ENCODE measurements at regions not wholly inside any gene's neighbourhood (a gene's known extent, or its start where the extent isn't known, plus 50 kb on each side); places are given as distances from the start of the nearest gene placed in this dataset.

DNA sequence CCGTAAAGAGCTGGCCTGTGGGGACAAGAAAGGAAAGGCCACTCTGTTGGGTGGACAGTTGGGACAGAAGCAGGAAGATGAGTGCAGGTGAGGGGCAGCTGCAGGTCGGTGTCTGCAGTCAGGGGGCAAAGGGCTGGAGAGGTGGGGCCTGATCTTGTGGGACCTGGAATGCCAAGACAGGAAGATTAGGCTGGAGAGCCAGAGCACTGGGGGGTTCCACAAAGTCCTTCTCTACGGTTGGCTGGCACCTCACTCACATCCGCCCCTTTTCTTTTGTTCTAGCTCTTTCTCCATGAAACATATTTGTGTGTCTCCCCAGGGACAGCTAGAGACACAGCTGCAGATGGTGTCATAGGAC lies 404.1 kb downstream of the PTPRU start:
- no peaks in the 10 kb centered on the region for H3K4me1 Mint-ChIP-seq
- H3K36me3 Mint-ChIP-seq: no peaks in the 10 kb centered on the region
- H3K27me3 Mint-ChIP-seq: peaks cover 1% of the 10 kb centered on the region
- no peak overlapping the region for H3K4me3 Mint-ChIP-seq
- H3K27ac Mint-ChIP-seq: no peak overlapping the region
- H3K9me3 Mint-ChIP-seq: no peaks in the 10 kb centered on the region

DNA sequence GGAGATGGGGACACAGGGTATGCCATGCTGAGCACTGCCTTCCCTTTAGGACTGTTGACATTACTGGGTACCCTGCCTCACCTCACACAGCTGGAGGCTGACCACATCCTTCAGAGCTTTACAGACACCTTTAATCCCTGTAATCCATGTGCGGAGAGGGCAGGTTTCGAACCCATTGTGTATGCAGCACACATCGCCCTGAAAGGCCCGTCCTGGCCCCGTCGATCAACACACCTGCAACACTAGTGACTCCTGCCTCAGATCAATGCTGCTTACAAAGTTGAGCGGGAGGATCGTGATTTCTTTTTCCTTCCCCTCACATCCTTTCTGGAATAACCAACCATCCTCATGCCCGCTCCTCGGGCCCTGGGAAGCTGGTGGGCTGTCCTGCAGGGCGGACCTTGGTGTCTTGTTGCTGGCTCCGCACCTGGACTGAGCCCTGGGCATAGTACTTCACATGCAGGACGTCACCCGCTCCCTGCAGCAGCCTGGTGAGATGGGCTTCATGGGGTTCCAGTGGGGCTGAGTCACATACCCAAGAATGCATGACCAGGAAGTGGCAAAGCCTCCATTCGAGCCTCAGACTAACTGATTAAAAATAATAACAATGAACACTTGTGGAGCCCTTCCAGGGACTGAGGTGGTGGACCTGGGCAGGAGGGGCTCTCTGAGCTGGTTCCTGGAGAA lies 403.6 kb downstream of the PTPRU start:
- Mint-ChIP-seq H3K27me3 (peaks cover 1% of the 10 kb centered on the region), H3K4me3 (no peak overlapping the region), H3K27ac (no peak overlapping the region), H3K36me3 (no peaks in the 10 kb centered on the region), H3K4me1 (no peaks in the 10 kb centered on the region), H3K9me3 (no peaks in the 10 kb centered on the region)

DNA sequence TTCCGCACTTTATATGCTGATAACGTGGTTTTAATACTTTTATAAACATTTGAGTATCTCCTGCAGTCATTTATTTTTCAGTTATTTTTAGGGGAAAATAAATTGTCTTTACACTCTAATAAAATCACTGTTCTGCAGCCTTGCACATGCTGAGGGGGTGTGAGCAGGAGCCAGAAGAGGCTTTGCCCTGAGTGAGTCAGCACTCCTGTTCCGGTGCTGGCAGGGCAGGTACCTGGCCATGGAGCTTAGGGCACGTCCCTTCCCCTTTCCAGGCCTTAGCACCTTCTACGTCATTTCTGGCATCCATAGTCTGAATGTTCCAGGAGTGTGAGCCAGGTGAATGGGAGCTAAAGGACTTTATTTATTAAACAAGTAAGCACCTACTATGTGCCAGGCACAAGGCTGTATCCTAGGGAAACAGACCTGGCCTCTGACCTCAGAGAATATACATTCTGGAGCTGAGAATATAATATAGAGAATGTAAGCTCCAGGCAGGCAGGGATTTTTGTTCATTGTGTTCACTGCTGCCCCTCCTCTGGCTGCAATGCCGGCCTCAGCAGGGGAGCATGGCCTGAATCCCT lies 402.9 kb downstream of the PTPRU start:
- no peaks in the 10 kb centered on the region for H3K36me3 Mint-ChIP-seq

DNA sequence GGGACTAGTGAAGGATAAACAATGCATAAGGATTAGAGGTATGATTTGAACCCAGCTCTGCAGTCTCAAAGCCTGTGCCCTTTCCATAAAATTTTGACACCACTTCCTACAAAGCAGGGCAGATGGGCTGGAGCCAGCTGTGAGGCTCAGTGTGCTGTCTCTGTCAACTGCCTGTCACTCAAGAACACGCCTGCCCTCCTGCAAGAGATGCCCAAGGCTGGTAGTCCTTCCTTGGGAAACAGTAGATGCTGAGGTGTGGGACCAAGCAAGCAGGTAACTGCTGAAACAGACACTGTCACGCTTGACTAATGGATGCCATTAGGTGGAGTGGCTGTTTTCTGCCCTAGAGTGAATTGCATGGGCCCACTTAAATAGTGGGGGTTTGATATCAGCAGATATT lies 402.0 kb downstream of the PTPRU start:
- Mint-ChIP-seq H3K36me3 (no peaks in the 10 kb centered on the region), H3K9me3 (no peaks in the 10 kb centered on the region)

More for the DNA sequence above, 402.9 kb downstream of the PTPRU start:
- Mint-ChIP-seq H3K27ac (no peak overlapping the region), H3K27me3 (peaks cover 1% of the 10 kb centered on the region), H3K4me3 (no peak overlapping the region), H3K4me1 (no peaks in the 10 kb centered on the region), H3K9me3 (no peaks in the 10 kb centered on the region)

DNA sequence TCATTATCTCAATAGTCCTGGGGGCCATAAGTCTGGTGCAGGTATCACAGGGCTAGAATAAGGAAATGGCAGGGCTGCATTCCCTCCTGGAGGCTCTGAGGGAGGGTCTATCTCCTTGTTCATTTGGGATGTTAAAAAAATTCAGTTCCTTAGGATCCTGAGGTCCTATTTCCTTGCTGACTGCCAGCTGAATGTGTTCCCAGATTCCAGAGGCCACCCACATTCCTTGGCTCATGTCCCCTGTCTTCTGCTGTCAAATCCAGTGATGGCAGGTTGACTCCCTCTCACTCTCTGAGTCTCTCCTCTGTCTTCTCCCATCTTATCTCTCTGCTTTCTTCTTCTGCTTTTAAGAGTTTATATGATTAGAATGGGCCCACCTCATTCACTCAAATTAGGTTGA lies 400.6 kb downstream of the PTPRU start:
- Mint-ChIP-seq H3K27me3 (peaks cover 3% of the 10 kb centered on the region), H3K9me3 (no peaks in the 10 kb centered on the region), H3K27ac (no peak overlapping the region), H3K4me1 (no peaks in the 10 kb centered on the region), H3K4me3 (no peak overlapping the region), H3K36me3 (no peaks in the 10 kb centered on the region)

More for the DNA sequence above, 402.0 kb downstream of the PTPRU start:
- Mint-ChIP-seq H3K4me1 (no peaks in the 10 kb centered on the region), H3K27me3 (peaks cover 3% of the 10 kb centered on the region), H3K4me3 (no peak overlapping the region), H3K27ac (no peak overlapping the region)

DNA sequence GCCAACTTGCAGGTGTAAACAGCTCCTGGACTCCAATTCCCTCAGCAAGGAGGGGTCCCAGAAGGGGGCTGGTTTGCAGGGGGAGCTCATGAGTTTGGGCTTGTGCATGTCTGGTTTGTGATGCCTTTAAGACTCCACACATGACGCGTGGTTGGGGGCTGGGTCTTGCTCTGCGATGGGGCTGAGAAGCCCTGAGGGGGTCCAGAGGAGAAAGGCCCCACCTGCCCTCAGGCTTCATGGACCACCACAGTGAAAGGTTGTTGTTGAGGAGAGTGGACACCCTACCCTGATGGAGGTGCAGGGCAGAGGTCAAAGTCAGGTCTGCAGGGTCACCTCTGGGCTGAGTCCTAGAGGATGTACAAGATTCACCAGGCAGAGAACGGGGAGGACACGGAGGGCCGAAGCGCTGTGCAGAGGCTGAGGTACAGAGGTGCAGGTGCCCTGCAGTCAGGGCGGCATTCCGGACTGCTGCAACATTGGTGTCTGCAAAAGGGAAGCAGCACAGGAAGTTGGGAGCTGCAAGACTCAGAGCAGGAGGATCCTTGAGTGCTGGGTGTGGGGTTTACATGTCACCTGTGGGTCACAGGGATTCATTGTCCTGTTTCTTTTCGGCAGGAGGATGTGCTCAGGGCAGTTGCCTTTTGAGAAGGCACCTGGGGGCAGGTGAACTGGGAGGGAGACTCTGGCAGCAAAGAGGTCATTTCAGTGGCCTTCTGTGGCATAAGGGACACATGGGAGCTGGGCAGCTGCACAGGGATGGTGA lies 399.4 kb downstream of the PTPRU start:
- H3K27ac Mint-ChIP-seq: no peak overlapping the region
- no peaks in the 10 kb centered on the region for H3K4me1 Mint-ChIP-seq
- no peaks in the 10 kb centered on the region for H3K9me3 Mint-ChIP-seq
- H3K36me3 Mint-ChIP-seq: no peaks in the 10 kb centered on the region
- no peak overlapping the region for H3K4me3 Mint-ChIP-seq
- H3K27me3 Mint-ChIP-seq: peaks cover 6% of the 10 kb centered on the region

DNA sequence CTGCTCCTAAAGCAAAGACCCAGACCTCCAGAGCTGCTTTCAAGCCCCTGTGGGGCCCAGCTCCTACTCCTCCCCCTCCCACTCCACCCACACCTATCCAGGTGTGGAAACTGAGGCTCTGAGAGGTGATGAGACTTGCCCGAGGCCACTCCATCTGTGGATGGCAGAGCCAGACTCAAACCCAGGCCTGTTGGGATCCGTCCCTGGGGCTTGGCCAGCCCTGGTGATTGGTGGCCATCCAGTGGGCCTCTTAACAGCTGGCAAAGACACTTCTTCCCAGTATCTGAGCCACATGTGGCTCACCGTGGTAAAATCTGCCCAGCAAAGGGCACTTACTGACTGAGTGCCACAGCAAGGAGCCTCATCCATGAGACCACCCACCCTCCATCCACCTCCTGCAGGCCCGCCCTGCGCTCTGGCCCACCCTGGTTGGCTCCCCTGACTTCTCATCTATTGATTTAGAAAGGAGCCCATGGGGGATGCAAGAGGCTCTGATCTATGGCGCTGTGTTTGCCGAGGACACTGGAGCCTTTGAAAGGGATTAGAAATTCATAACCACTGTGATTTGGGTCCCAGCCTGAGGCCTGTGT lies 398.5 kb downstream of the PTPRU start:
- H3K4me3 Mint-ChIP-seq: no peak overlapping the region
- H3K27ac Mint-ChIP-seq: no peak overlapping the region
- H3K9me3 Mint-ChIP-seq: no peaks in the 10 kb centered on the region
- H3K36me3 Mint-ChIP-seq: no peaks in the 10 kb centered on the region
- H3K27me3 Mint-ChIP-seq: peaks cover 6% of the 10 kb centered on the region
- no peaks in the 10 kb centered on the region for H3K4me1 Mint-ChIP-seq

DNA sequence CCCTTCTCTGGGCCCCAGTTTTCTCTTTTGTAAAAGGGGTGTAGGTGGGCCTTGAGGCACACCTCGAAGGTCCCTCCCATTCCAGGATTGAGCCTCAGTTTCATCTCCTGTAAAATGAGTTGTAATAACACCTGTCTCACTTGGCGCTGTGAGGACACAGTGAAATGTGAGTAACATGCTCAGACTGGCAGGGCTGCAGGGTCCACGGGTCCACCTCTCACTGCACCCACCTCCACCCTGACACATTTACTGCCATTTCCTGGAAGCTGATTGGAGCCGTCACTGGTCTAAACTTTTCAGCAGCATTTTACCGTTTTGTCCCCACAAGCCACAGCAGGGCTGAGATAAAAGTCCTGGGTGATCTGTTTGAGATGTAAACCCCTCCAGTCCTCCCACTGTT lies 398.0 kb downstream of the PTPRU start:
- Mint-ChIP-seq H3K4me3 (no peak overlapping the region), H3K27me3 (peaks cover 6% of the 10 kb centered on the region), H3K36me3 (no peaks in the 10 kb centered on the region), H3K4me1 (no peaks in the 10 kb centered on the region), H3K27ac (no peak overlapping the region), H3K9me3 (no peaks in the 10 kb centered on the region)

DNA sequence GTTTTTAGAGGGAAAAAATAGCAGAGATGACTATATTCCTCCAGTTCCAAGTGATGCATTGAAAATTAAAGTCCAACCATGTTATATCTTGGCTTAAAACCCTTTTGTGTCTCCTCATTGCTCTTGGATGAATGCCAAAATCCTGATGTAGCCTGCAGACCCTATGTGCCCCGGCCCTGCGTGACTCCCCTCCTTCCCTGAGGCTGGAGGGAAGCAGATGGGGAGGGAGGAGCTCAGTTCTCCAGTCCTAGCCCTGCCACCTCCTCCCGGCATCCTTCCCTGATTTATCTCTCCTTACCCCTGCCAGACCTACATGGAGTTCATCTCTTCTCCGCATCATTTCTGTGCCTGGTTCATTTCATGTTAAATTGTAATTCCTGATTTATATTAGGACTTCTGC lies 397.4 kb downstream of the PTPRU start:
- H3K4me1 Mint-ChIP-seq: no peaks in the 10 kb centered on the region

DNA sequence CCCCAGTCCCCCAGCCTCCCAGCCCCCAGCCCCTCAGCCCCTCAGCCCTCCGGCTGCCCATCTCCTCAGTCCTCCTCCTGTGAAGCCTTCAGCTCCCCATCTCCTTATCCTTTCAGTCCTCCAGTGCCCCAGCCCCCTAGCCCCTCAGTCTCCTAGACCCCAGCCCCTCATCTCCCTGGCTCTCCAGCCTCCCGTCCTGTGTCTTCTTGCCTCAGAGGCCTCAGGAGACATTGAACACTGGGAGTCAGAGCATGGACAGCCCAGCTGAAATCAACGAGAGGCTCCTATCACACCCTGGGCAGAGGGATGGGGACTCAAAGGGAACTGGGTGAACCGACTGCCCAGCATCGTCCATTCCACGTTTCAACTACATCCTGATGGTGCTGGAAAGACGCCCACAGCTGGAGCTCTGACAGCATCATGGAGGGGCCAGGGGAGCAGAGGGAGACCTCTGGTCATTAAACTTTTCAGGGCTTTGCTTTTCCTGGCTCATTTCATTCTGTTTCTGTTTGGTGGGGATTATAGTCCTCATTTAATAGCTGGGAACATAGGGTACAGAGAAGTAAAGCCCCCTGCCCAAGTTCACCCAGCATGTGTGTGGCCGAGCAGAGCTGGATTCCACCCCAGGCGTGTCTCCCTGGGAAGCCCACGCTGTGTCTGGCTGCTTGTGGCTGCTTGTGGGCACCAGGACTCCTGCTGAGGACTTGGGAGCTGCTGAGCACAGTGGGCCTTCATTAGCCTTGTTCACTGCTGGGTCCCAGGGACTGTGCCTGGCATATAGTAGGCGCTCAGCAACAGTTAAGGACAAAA lies 396.7 kb downstream of the PTPRU start:
- Mint-ChIP-seq H3K27me3 (peaks cover 6% of the 10 kb centered on the region), H3K27ac (no peak overlapping the region), H3K4me1 (no peaks in the 10 kb centered on the region), H3K9me3 (no peaks in the 10 kb centered on the region), H3K4me3 (no peak overlapping the region), H3K36me3 (no peaks in the 10 kb centered on the region)

More for the DNA sequence above, 397.4 kb downstream of the PTPRU start:
- Mint-ChIP-seq H3K9me3 (no peaks in the 10 kb centered on the region), H3K4me3 (no peak overlapping the region), H3K27me3 (peaks cover 6% of the 10 kb centered on the region), H3K27ac (no peak overlapping the region), H3K36me3 (no peaks in the 10 kb centered on the region)

DNA sequence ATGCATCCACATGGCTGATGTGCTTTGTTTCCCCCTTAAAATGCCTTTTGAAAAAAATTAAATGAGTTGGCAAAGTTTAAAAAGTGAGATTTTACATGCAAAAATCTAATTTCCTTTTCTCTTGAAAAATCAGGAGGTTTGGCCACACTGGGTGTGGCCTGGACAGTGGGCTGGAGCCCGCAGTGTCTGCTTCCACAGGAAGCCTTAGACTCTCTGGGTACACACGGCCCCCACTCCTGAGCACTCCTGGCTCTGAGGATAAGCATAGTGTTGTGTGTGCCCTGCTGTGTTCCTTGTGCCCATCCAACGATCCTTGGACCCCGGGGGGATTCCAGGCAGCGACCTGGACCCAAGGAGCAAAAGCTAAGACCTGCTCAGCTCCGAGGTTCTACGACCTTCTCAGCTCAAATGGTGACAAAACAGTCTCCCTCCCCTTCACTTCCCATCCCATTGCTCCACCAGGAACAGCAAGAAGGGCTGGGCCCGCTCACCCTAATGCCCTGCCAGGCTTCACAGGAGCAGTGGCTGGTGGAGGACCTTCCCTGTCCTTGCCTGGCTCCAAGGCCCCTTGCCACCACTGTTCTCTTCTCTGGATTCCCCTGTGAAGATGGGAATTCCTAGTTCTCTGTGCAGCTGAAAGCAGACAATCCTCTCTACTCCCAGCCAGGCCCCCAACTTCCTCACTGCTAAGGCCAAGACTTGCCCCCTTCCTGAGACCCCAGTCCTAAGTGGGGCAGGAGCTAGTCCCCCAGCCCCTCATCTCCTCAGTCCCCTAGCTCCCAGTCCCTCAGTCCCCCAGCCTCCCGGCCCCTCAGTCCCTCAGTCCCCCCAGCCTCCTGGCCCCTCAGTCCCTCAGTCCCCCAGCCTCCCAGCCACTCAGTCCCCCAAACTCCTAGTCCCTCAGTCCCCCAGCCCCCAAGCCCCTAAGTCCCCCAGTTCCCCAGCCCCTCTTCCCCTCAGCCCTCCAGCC lies 395.8 kb downstream of the PTPRU start:
- peaks cover 5% of the 10 kb centered on the region for H3K27me3 Mint-ChIP-seq
- no peaks in the 10 kb centered on the region for H3K4me1 Mint-ChIP-seq
- no peaks in the 10 kb centered on the region for H3K36me3 Mint-ChIP-seq

DNA sequence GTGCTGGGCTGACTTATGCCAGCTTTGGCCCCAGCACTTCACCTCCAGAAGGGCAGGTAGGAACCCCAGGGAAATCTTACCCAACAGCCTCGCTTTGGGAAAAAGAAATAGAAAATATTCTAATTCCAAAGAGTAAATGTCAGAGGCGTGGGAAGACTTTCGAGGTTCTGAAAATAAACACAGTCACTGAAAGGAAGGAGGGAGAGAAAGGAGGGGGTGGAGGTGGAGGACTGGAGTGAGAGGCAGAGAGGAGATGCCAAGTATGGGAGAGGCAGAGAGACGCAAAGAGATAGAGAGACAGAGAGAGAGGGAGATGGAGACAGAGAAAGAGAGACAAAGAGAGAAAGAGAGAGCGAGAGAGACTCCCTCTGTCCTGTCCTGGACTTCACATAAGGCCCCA lies 395.0 kb downstream of the PTPRU start:
- no peak overlapping the region for H3K27ac Mint-ChIP-seq

More for the DNA sequence above, 395.8 kb downstream of the PTPRU start:
- no peak overlapping the region for H3K27ac Mint-ChIP-seq
- no peak overlapping the region for H3K4me3 Mint-ChIP-seq
- no peaks in the 10 kb centered on the region for H3K9me3 Mint-ChIP-seq

DNA sequence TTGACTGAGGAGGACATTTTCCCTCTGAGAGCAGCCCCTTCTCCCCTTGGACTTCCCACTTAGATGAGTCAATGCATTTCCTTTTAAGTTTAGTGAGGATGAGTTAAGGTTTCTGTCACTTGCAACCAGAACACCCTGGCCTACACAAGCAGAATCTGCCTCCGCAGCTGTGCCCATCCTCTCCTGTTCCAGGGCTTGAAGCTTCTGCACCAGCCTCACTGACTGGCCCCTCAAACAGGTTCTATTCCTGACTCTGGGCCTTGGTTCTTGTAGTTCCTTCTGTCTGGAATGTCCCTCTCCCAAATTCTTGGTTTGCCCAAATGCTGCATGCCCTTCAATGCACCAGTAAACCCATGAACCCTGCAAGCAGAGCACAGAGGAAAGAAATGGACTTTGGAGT lies 394.4 kb downstream of the PTPRU start:
- H3K27me3 Mint-ChIP-seq: peaks cover 4% of the 10 kb centered on the region
- H3K4me1 Mint-ChIP-seq: no peaks in the 10 kb centered on the region
- H3K9me3 Mint-ChIP-seq: no peaks in the 10 kb centered on the region
- no peak overlapping the region for H3K4me3 Mint-ChIP-seq
- no peaks in the 10 kb centered on the region for H3K36me3 Mint-ChIP-seq
- no peak overlapping the region for H3K27ac Mint-ChIP-seq

More for the DNA sequence above, 395.0 kb downstream of the PTPRU start:
- no peaks in the 10 kb centered on the region for H3K4me1 Mint-ChIP-seq
- H3K4me3 Mint-ChIP-seq: no peak overlapping the region
- no peaks in the 10 kb centered on the region for H3K9me3 Mint-ChIP-seq
- no peaks in the 10 kb centered on the region for H3K36me3 Mint-ChIP-seq
- H3K27me3 Mint-ChIP-seq: peaks cover 4% of the 10 kb centered on the region

DNA sequence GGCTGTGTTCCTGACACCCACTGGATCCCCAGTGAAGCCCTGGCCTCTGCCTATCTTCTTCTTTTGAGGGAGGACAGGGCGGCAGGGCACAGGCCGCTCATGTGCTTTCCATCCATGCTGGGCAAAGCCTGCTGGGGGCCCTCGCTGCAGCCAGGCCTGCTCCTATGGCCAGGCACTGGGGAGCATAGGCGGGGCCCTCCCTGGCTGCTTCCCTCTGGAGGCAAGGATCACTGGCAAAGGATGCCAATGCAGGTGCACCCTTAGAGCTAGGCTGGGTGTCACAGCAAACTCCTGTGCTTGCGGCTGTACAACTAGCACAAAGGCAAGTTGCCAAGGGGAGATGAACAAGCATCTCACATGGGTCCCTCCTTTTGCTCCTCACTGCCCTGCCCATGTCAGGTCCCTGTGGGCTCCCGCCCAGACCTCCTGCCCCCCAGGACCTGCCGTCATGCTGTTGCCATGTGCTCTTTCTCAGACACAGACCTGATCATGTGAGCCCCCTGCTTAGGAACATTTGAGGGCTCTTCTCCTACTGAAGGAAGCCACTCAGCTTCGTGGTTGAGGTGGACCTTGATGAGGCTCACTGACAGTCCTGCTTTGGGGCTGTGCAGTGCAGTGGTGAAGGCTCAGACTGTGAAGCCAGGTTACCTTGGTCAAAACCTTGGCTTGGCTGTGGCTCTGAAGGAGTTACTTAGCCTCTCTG lies 393.6 kb downstream of the PTPRU start:
- H3K36me3 Mint-ChIP-seq: no peaks in the 10 kb centered on the region
- H3K27ac Mint-ChIP-seq: no peak overlapping the region
- H3K9me3 Mint-ChIP-seq: no peaks in the 10 kb centered on the region
- H3K4me3 Mint-ChIP-seq: no peak overlapping the region
- no peaks in the 10 kb centered on the region for H3K4me1 Mint-ChIP-seq
- H3K27me3 Mint-ChIP-seq: peaks cover 4% of the 10 kb centered on the region
